ENCODE measurements at regions not wholly inside any gene's neighbourhood (a gene's known extent, or its start where the extent isn't known, plus 50 kb on each side); places are given as distances from the start of the nearest gene placed in this dataset.

- DNase-seq (ENCODE audit: extremely low read depth in 1 of 2, low read depth in 1 of 2): no peak
Measured at GRCh38 chr12:116401565-116401964, 124.1 kb upstream of the MED13L start.

GRCh38 chr12:116402163-116402939 is 124.9 kb upstream of the MED13L start:
- DNase-seq (ENCODE audit: extremely low read depth in 1 of 2, low read depth in 1 of 2): no peak

GRCh38 chr12:116403546-116403945 is 126.1 kb upstream of the MED13L start:
- DNase-seq (ENCODE audit: extremely low read depth in 1 of 2, low read depth in 1 of 2): no peak

- no peak for DNase-seq (ENCODE audit: extremely low read depth in 1 of 2, low read depth in 1 of 2)
Measured at GRCh38 chr12:116404247-116404646, 126.8 kb upstream of the MED13L start.

- DNase-seq (ENCODE audit: extremely low read depth in 1 of 2, low read depth in 1 of 2): no peak
Measured at GRCh38 chr12:116404913-116405611, 127.6 kb upstream of the MED13L start.

- DNase-seq (ENCODE audit: extremely low read depth in 1 of 2, low read depth in 1 of 2): no peak
Measured at GRCh38 chr12:116406529-116406928, 129.0 kb upstream of the MED13L start.

DNA sequence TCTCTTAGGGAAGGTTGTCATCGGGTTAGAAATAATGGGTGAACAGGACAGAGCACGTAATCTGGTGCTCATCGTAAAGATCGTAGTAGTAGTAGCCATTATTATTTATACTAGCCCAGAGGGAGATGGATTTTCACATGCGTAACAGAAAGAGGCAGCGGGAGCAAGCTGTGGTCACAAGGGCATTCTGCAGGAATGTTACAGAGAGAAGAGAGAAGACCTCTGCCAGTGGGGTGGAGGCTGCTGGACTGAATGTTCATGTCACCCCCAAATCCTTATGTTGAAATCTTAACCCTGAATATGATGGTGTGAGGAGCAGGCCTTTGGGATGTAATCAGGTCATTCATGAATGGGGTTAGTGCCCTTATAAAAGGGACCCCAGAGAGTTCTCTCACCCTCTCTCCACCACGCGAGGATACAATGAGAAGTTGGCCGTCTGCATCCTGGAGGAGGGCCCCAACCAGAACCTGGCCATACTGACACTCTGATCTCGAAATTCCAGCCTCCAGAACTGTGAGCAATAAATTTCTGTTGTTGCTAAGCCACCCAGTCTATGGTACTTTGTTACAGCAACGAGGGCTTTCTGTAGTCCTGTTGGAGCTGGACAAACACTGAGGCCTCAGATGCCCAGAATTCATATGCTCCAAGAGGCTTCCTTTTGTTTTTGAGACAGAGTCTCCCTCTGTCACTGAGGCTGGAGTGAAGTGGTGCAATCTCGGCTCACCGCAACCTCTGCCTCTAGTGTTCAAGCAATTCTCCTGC is 131.2 kb upstream of the MED13L start:
- DNase-seq (ENCODE audit: extremely low read depth in 1 of 2, low read depth in 1 of 2): no peak

DNA sequence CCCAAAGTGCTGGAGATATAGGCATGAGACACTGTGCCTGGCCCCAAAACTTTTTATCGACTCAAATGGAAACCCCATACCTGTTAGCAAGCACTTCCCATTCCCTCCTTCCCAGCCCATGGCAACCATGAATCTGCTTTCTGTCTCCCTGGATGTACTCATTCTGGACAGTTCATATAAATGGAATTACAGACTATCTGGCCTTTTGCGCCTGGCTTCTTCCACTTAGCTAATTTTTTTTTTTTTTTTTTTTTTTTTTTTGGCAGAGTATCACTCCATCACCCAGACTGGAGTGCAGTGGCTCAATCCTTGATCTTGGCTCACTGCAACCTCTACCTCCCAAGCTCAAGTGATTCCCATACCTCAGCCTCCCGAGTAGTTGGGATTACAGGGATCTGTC is 134.5 kb upstream of the MED13L start:
- no peak for DNase-seq (ENCODE audit: extremely low read depth in 1 of 2, low read depth in 1 of 2)

DNA sequence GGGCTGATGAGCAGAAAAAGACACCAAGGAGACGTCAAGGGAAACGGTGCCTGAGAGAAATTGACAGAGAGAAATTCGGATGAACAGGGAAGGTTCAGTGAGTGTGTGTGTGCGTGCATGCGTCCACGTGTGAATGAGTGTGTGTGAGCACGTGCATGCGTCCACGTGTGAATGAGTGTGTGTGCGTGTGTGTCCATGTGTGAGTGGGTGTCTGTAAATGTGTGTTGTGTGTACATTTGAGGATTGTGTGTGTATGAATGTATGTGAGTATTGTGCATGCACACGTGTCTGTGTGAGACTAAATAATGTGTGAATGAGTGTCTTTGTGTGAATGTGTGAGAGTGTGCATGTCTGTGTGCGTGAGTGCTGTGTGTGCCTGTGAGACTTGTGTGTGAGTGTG is 137.4 kb upstream of the MED13L start:
- DNase-seq (ENCODE audit: extremely low read depth in 1 of 2, low read depth in 1 of 2): no peak

- no peak for DNase-seq (ENCODE audit: extremely low read depth in 1 of 2, low read depth in 1 of 2)
Measured at GRCh38 chr12:116415408-116416108, 138.1 kb upstream of the MED13L start.

GRCh38 chr12:116416166-116416565 is 138.7 kb upstream of the MED13L start:
- DNase-seq (ENCODE audit: extremely low read depth in 1 of 2, low read depth in 1 of 2): no peak

DNA sequence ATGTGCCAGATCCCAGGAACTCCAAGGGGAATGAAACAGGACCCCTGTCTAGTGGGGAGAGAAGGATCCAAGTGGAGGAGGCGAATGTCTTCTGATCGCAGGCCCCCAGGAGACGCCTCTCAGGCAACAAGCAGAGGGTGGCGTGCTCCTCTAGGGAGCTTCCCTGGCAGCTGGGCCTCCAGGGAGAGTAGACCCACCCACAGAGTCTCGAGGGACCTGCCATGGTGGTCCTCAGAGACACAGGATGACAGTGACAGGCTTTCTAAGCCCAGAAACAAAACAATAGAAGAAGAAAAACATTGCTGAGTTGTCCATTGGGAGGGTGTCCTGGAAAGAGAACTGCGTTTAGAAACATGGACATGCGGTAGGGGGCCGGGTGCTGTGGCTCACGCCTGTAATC is 140.6 kb upstream of the MAP1LC3B2 start:
- no peak for DNase-seq (ENCODE audit: extremely low read depth in 1 of 2, low read depth in 1 of 2)

GRCh38 chr12:116420227-116420880 is 138.8 kb upstream of the MAP1LC3B2 start:
- DNase-seq (ENCODE audit: extremely low read depth in 1 of 2, low read depth in 1 of 2): no peak

GRCh38 chr12:116421785-116422538 is 137.2 kb upstream of the MAP1LC3B2 start:
- no peak for DNase-seq (ENCODE audit: extremely low read depth in 1 of 2, low read depth in 1 of 2)

- DNase-seq (ENCODE audit: extremely low read depth in 1 of 2, low read depth in 1 of 2): no peak
Measured at GRCh38 chr12:116423094-116423493, 136.1 kb upstream of the MAP1LC3B2 start.

GRCh38 chr12:116425256-116426193 is 133.7 kb upstream of the MAP1LC3B2 start:
- no peak for DNase-seq (ENCODE audit: extremely low read depth in 1 of 2, low read depth in 1 of 2)

DNA sequence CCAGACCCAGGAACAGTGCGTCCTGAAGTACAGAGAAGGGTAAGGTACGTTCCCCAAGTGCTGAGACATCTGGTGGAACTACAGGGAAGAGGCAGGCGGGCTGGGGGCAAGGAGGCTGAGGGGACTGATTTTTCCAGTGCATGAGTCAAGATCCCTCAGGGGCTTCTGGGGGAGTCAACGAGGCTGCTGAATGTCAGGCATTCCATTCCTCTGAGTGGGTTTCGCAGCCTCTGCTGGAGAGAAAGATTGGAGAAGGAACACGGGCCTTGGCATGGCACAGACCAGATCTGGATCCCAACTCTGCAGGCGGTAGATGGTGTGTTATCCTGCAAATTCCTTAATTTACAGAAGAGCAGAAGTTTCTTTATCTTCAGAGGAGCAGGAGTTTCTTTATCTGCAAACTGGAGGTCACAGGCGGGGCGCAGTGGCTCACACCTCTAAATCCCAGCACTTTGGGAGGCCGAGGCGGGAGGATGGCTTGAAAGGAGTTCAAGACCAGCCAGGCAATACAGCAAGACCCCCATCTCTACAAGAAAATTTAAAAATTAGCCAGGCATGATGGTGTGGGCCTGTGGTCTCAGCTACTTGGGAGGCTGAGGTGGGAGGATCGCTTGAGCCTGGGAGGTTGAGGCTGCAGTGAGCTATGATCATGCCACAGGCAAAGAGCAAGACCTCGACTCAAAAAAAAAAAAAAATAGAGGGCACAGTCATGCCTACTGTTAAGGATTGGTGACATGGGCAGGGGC is 132.6 kb upstream of the MAP1LC3B2 start:
- no peak for DNase-seq (ENCODE audit: extremely low read depth in 1 of 2, low read depth in 1 of 2)
